Endothelial cell of umbilical vein (primary cell): ENCODE measurements at regions not wholly inside any gene's neighbourhood (a gene's known extent, or its start where the extent isn't known, plus 50 kb on each side); places are given as distances from the start of the nearest gene placed in this dataset.

Experiments
- BruUV-seq: library from RNA; stranded (reverse); fragments of 400-500 nt; replicated peaks from 2 replicates; lab custom pipeline; 2021; lab: Mats Ljungman, UMichigan
- CTCF ChIA-PET: fragments of 300-600, 350-600 bp; sonication (Branson Sonifier 250); formaldehyde crosslinking; loops from one replicate; lab custom pipeline; 2021; ENCODE audit warnings: antibody characterized with exemption, inconsistent platforms; lab: Charles Lee
- POLR2A ChIA-PET: fragments of 300-600, 350-600 bp; sonication (Branson Sonifier 250); formaldehyde crosslinking; loops from one replicate; lab custom pipeline; 2021; ENCODE audit warnings: antibody characterized with exemption, inconsistent platforms; lab: Charles Lee
- DNase-seq: peaks from one replicate; pipeline ENCODE4 v3.0.0-alpha.2; 2011; ENCODE audit warnings: low read depth, low spot score
- FAIRE-seq: peaks from 2 replicates; lab custom pipeline; 2011; peaks lifted over from hg19 to GRCh38; lab: Jason Lieb, UNC
- H2AFZ ChIP-seq: 2 replicates; pipeline ENCODE4 v1.6.0; 2012; ENCODE audit warnings: low read depth, low read length, control low read depth, inconsistent platforms
- H3K27ac ChIP-seq: 2 replicates; pipeline ENCODE4 v1.5.1; 2011; ENCODE audit warnings: low read depth, mild to moderate bottlenecking, control low read depth, low read length, moderate library complexity; ENCODE audit not compliant: insufficient read depth
- H3K27me3 ChIP-seq, 2 experiments: 2 replicates each; pipeline versions ENCODE4 v1.6.0 to v1.6.1; 2011; ENCODE audit warnings: low read length in 2 of 2, mixed read lengths in 1 of 2; ENCODE audit not compliant: control insufficient read depth in 2 of 2, insufficient read depth in 2 of 2
- H3K36me3 ChIP-seq, 2 experiments: 2 replicates in 1 of 2; 3 replicates in 1 of 2; pipeline ENCODE4 v1.5.1; 2011; ENCODE audit warnings: low read length in 2 of 2, mild to moderate bottlenecking in 1 of 2, moderate library complexity in 1 of 2; ENCODE audit not compliant: control insufficient read depth in 2 of 2, insufficient read depth in 2 of 2; ENCODE audit errors: extremely low read depth in 1 of 2
- H3K4me1 ChIP-seq: 3 replicates; pipeline ENCODE4 v1.5.1; 2011; ENCODE audit warnings: mild to moderate bottlenecking, low read length; ENCODE audit not compliant: control insufficient read depth, insufficient read depth; ENCODE audit errors: extremely low read depth
- H3K4me2 ChIP-seq: 2 replicates; pipeline ENCODE4 v1.6.1; 2011; ENCODE audit warnings: low read length, control low read depth, mixed read lengths; ENCODE audit not compliant: insufficient read depth
- H3K4me3 ChIP-seq, 3 experiments: fragments of 200-600 bp in 1 of 3; sonication (generic), shearing (Covaris generic) in 1 of 3; replicated peaks in 1 of 3; 2 replicates each; pipeline ENCODE4 v1.5.1; 2011 to 2016; ENCODE audit warnings: control low read depth in 3 of 3, low read length in 3 of 3, mild to moderate bottlenecking in 2 of 3, inconsistent platforms in 1 of 3, low read depth in 1 of 3, moderate library complexity in 1 of 3; ENCODE audit not compliant: insufficient read depth in 1 of 3
- H3K79me2 ChIP-seq: 2 replicates; pipeline ENCODE4 v1.6.0; 2012; ENCODE audit warnings: low read length, inconsistent platforms; ENCODE audit not compliant: control insufficient read depth, insufficient read depth
- H3K9ac ChIP-seq: replicated peaks from 2 replicates; pipeline ENCODE3; 2011; ENCODE audit warnings: low read length, control low read depth; ENCODE audit not compliant: insufficient read depth; ENCODE audit errors: extremely low read depth
- H3K9me1 ChIP-seq: replicated peaks from 3 replicates; pipeline ENCODE4 v1.6.0; 2011; ENCODE audit warnings: mild to moderate bottlenecking, low read length; ENCODE audit not compliant: control insufficient read depth, insufficient read depth; ENCODE audit errors: extremely low read depth
- H3K9me3 ChIP-seq: replicated peaks from 2 replicates; pipeline ENCODE4 v1.5.1; 2012; ENCODE audit warnings: low read length, inconsistent platforms; ENCODE audit not compliant: control insufficient read depth, insufficient read depth
- H4K20me1 ChIP-seq: replicated peaks from 2 replicates; pipeline ENCODE3; 2011; ENCODE audit warnings: mild to moderate bottlenecking, low read length; ENCODE audit not compliant: control insufficient read depth, insufficient read depth; ENCODE audit errors: extremely low read depth
- EZH2 ChIP-seq: IDR thresholded peaks from 2 replicates; pipeline ENCODE4 v1.6.1; 2012; ENCODE audit warnings: borderline replicate concordance, low read depth, mild to moderate bottlenecking, moderate library complexity, low read length, inconsistent platforms; ENCODE audit not compliant: severe bottlenecking
- FOS ChIP-seq: IDR thresholded peaks from 2 replicates; pipeline ENCODE4 v1.6.1; 2011; ENCODE audit warnings: mild to moderate bottlenecking, low read length, moderate library complexity, borderline replicate concordance; ENCODE audit not compliant: insufficient read depth
- GATA2 ChIP-seq: IDR thresholded peaks from 2 replicates; pipeline ENCODE4 v1.7.0; 2011; ENCODE audit warnings: low read depth, mild to moderate bottlenecking, moderate library complexity, mixed read lengths, low read length; ENCODE audit not compliant: insufficient read length, insufficient read depth
- JUN ChIP-seq: IDR thresholded peaks from 2 replicates; pipeline ENCODE4 v1.6.1; 2011; ENCODE audit warnings: borderline replicate concordance, low read depth; ENCODE audit not compliant: insufficient read length, insufficient read depth
- POLR2A ChIP-seq: IDR thresholded peaks from 2 replicates; pipeline ENCODE4 v1.6.1; 2012; ENCODE audit warnings: low read depth, mild to moderate bottlenecking, control low read depth, low read length
- POLR2AphosphoS5 ChIP-seq: IDR thresholded peaks from 2 replicates; pipeline ENCODE4 v1.6.1; 2012; ENCODE audit warnings: low read depth, mild to moderate bottlenecking, control low read depth, low read length, moderate library complexity; ENCODE audit not compliant: insufficient read depth
- dilution Hi-C: fragments of 300-500 bp; cut with MboI; formaldehyde crosslinking; loops from one replicate; pipeline ENCODE4 v1.15.0; 2019; ENCODE audit warnings: low sequenced_read_pairs; ENCODE audit not compliant: extremely low pct_ligation_motif_present
- intact Hi-C: fragments of 100-400 bp; cut with micrococcal nuclease; formaldehyde crosslinking; loops from one replicate; pipeline ENCODE4 v1.10.0; 2022

DNA sequence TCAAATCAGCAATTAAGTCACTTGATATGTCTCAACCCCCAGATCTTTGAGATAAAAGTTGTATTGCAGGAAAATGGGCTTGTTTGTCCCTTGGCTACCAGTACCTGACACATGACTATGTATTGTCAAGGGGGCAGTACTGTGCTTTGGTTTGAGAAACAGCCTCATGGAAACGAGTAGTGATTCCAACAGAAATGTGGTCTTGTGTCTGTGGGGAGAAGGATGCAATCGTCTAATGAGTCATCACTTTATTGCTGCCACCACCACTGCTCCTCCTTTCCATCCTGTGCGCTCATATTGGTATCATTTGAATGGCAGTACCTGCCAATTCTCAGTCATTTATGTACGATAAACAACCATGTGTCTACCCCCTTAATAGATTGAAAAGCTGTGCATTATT lies 72.8 kb upstream of the ARHGAP5 start:
- FAIRE-seq (no peak), DNase-seq (no peak)
- CTCF ChIA-PET: no interaction called here
- H2AFZ ChIP-seq: no peak overlapping the region
- no peaks in the 10 kb centered on the region for H3K9me1 ChIP-seq
- no peak overlapping the region for H3K4me2 ChIP-seq
- no peak overlapping the region for H3K27ac ChIP-seq
- BruUV-seq: no TSS peak
- no peaks in the 10 kb centered on the region for H3K4me1 ChIP-seq
- no peaks in the 10 kb centered on the region for H3K79me2 ChIP-seq
- dilution Hi-C loops (no loop called here), intact Hi-C loops (no loop called here)
- no peaks in the 10 kb centered on the region for H3K36me3 ChIP-seq
- no peak overlapping the region for H3K4me3 ChIP-seq
- H3K9ac ChIP-seq: no peak overlapping the region
- H3K9me3 ChIP-seq: no peaks in the 10 kb centered on the region
- H4K20me1 ChIP-seq: no peaks in the 10 kb centered on the region
- POLR2A ChIA-PET: no interaction called here
- H3K27me3 ChIP-seq: peaks cover 0 to 3% of the 10 kb centered on the region in 2 experiments
- no peak for TF ChIP-seq POLR2AphosphoS5
- no peak for TF ChIP-seq EZH2
- TF ChIP-seq FOS: peak; percentile 9

DNA sequence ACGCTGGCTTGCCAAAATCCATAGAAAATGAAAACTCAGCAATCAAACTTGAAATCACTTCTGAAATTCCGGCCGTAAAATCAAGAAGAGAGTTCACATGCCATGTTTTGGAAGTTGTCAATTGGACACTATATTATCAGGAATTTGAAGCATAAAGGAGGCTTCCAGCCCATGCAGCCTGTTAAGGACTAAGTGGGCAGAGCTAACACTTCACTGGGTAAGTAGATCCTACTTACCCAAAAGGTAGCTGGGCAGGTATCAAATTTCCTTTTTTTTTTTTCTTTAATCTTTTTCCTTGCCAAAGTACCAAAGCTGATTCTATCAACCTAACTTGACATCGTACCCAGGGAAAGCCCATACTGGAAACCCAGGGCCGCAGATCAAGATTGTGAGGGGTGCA lies 71.5 kb upstream of the ARHGAP5 start:
- no peak overlapping the region for H3K9ac ChIP-seq
- intact Hi-C loops: no loop called here
- TF ChIP-seq POLR2AphosphoS5 (no peak), GATA2 (no peak), POLR2A (no peak), JUN (no peak), FOS (no peak)
- no peak overlapping the region for H3K27ac ChIP-seq
- H4K20me1 ChIP-seq: no peaks in the 10 kb centered on the region
- POLR2A ChIA-PET: interaction anchor here (0.6 kb wide), 1 partner anchor 29 kb away, joined by 3 read pairs; no protein-coding TSS in a partner anchor
- H3K9me1 ChIP-seq: no peaks in the 10 kb centered on the region
- BruUV-seq: no TSS peak
- H3K36me3 ChIP-seq: no peaks in the 10 kb centered on the region
- dilution Hi-C loops: no loop called here
- CTCF ChIA-PET: interaction anchor here (1.2 kb wide), 1 partner anchor 59 kb away, joined by 3 read pairs; no protein-coding TSS in a partner anchor
- H3K4me3 ChIP-seq: no peak overlapping the region
- DNase-seq (no peak), FAIRE-seq (no peak)
- no peak overlapping the region for H2AFZ ChIP-seq
- H3K4me2 ChIP-seq: no peak overlapping the region
- H3K4me1 ChIP-seq: no peaks in the 10 kb centered on the region
- H3K27me3 ChIP-seq: peaks cover 0 to 3% of the 10 kb centered on the region in 2 experiments
- H3K79me2 ChIP-seq: no peaks in the 10 kb centered on the region
- no peaks in the 10 kb centered on the region for H3K9me3 ChIP-seq
